Left renal pelvis (tissue), 4 donors: ENCODE measurements at regions not wholly inside any gene's neighbourhood (a gene's known extent, or its start where the extent isn't known, plus 50 kb on each side); places are given as distances from the start of the nearest gene placed in this dataset.
"Not testable (repeated sequence)": the region's sequence is repeated elsewhere in the genome, so short reads cannot be mapped to it uniquely, and the experiment has no call there.

ENCODE experiments used
- DNase-seq, 4 donors: peaks; one replicate each; pipeline ENCODE4 v3.0.0-alpha.2; 2013; ENCODE audit warnings: low read depth in 4 of 4, low spot score in 3 of 4

GRCh38 chr1:223018534-223018933 lies 124.5 kb downstream of the TLR5 start:
- DNase-seq: no peak

GRCh38 chr1:223019256-223019655 lies 123.8 kb downstream of the TLR5 start:
- DNase-seq: no peak

GRCh38 chr1:223020770-223021169 lies 122.3 kb downstream of the TLR5 start:
- DNase-seq: no peak

GRCh38 chr1:223022641-223023473 lies 120.2 kb downstream of the TLR5 start:
- DNase-seq: no peak

GRCh38 chr1:223023863-223024262 lies 119.2 kb downstream of the TLR5 start:
- DNase-seq: no peak

- not testable (repeated sequence) for DNase-seq
Observed at GRCh38 chr1:223024486-223024885, 118.6 kb downstream of the TLR5 start.

GRCh38 chr1:223025190-223025734 lies 117.8 kb downstream of the TLR5 start:
- not testable (repeated sequence) for DNase-seq

- not testable (repeated sequence) for DNase-seq
Observed at GRCh38 chr1:223026639-223027038, 116.4 kb downstream of the TLR5 start.

- no peak for DNase-seq
Observed at GRCh38 chr1:223029985-223030769, 112.9 kb downstream of the TLR5 start.

- no peak for DNase-seq
Observed at GRCh38 chr1:223030871-223031400, 112.1 kb downstream of the TLR5 start.

GRCh38 chr1:223031733-223032601 lies 111.1 kb downstream of the TLR5 start:
- DNase-seq: no peak

- DNase-seq: no peak
Observed at GRCh38 chr1:223033658-223034057, 109.4 kb downstream of the TLR5 start.

- DNase-seq: no peak
Observed at GRCh38 chr1:223034270-223034798, 108.7 kb downstream of the TLR5 start.

- DNase-seq: peak in 1 of 4 donors; percentile 33
Observed at GRCh38 chr1:223035724-223036478, 107.1 kb downstream of the TLR5 start.

- DNase-seq: no peak
Observed at GRCh38 chr1:223036479-223036845, 106.6 kb downstream of the TLR5 start.

- DNase-seq: no peak
Observed at GRCh38 chr1:223037845-223038244, 105.2 kb downstream of the TLR5 start.

GRCh38 chr1:223038288-223039006 lies 104.6 kb downstream of the TLR5 start:
- DNase-seq: no peak

GRCh38 chr1:223039990-223040389 lies 103.1 kb downstream of the TLR5 start:
- no peak for DNase-seq

- DNase-seq: no peak
Observed at GRCh38 chr1:223041481-223041880, 101.6 kb downstream of the TLR5 start.
